Panc1 (cell line): ENCODE measurements at regions not wholly inside any gene's neighbourhood (a gene's known extent, or its start where the extent isn't known, plus 50 kb on each side); places are given as distances from the start of the nearest gene placed in this dataset.

ENCODE experiments used
- ATAC-seq: fragments of 200-7000 bp; cut with Tn5 transposase; 2 replicates; pipeline ENCODE4 v1.9.1; 2020; ENCODE audit warnings: mild to moderate bottlenecking, moderate library complexity
- BruUV-seq: library from RNA; stranded (reverse); fragments of 400-500 nt; replicated peaks from 2 replicates; lab custom pipeline; 2021; lab: Mats Ljungman, UMichigan
- CTCF ChIA-PET: fragments of 300-600 bp; sonication (Branson Sonifier 250); formaldehyde crosslinking; loops from one replicate; lab custom pipeline; 2022; ENCODE audit warnings: antibody characterized with exemption; lab: Charles Lee
- POLR2A ChIA-PET: fragments of 300-600 bp; sonication (Branson Sonifier 250); formaldehyde crosslinking; loops from one replicate; lab custom pipeline; 2022; ENCODE audit warnings: antibody characterized with exemption; lab: Charles Lee
- DNase-seq: peaks from one replicate; pipeline ENCODE4 v3.0.0-alpha.2; 2010; ENCODE audit warnings: low read depth, low spot score
- H3K27ac ChIP-seq: 2 replicates; pipeline ENCODE4 v1.5.1; 2011; ENCODE audit warnings: mild to moderate bottlenecking, low read length, inconsistent platforms
- H3K27me3 ChIP-seq: fragments of 200-500 bp; sonication (Bioruptor generic); 2 replicates; pipeline ENCODE4 v1.6.0; 2014; ENCODE audit warnings: low read length, inconsistent platforms; ENCODE audit not compliant: control insufficient read depth, insufficient read depth
- H3K36me3 ChIP-seq: fragments of 200-500 bp; sonication (Bioruptor generic); 2 replicates; pipeline ENCODE4 v1.5.1; 2014; ENCODE audit warnings: inconsistent platforms, mild to moderate bottlenecking, low read length, moderate library complexity; ENCODE audit not compliant: control insufficient read depth, insufficient read depth
- H3K4me1 ChIP-seq: 2 replicates; pipeline ENCODE4 v1.5.1; 2011; ENCODE audit warnings: inconsistent platforms, mild to moderate bottlenecking, low read length, moderate library complexity; ENCODE audit not compliant: control insufficient read depth, insufficient read depth
- H3K4me3 ChIP-seq, 2 experiments: 2 replicates each; pipeline ENCODE4 v1.5.1; 2011 to 2012; ENCODE audit warnings: low read depth in 2 of 2, low read length in 2 of 2, mild to moderate bottlenecking in 2 of 2, inconsistent platforms in 1 of 2, moderate library complexity in 1 of 2
- H3K9me3 ChIP-seq: fragments of 200-500 bp; sonication (Bioruptor generic); 2 replicates; pipeline ENCODE4 v1.5.1; 2014; ENCODE audit warnings: low read depth, mild to moderate bottlenecking, inconsistent platforms, low read length, moderate library complexity; ENCODE audit not compliant: control insufficient read depth, insufficient read depth
- CTCF ChIP-seq: fragments of 450-650 bp; IDR thresholded peaks from 2 replicates; pipeline ENCODE4 v1.5.1; 2017; ENCODE audit warnings: mild to moderate bottlenecking
- POLR2AphosphoS5 ChIP-seq: IDR thresholded peaks from 2 replicates; pipeline ENCODE4 v1.6.1; 2012; ENCODE audit warnings: mild to moderate bottlenecking, low read depth, low read length, moderate library complexity
- REST ChIP-seq, 2 experiments: IDR thresholded peaks; 2 replicates each; pipeline ENCODE4 v1.6.1; 2011 to 2012; ENCODE audit warnings: low read depth in 2 of 2, control low read depth in 1 of 2, low read length in 1 of 2, mild to moderate bottlenecking in 1 of 2, moderate library complexity in 1 of 2; ENCODE audit not compliant: insufficient read depth in 1 of 2
- SIN3A ChIP-seq: IDR thresholded peaks from 2 replicates; pipeline ENCODE4 v1.6.1; 2012; ENCODE audit warnings: low read depth, mild to moderate bottlenecking, low read length, moderate library complexity, borderline replicate concordance; ENCODE audit not compliant: insufficient read depth
- TCF7L2 ChIP-seq: IDR thresholded peaks from 2 replicates; pipeline ENCODE4 v1.6.1; 2011; ENCODE audit warnings: mild to moderate bottlenecking, low read depth, low read length, inconsistent platforms
- in situ Hi-C: cut with HindIII; loops from 2 replicates; pipeline ENCODE4 v1.10.0; 2016; ENCODE audit warnings: low sequenced_read_pairs, low pct_unique_long_range_greater_than_20kb
- intact Hi-C: fragments of 100-400 bp; cut with micrococcal nuclease; formaldehyde crosslinking; loops from one replicate; pipeline ENCODE4 v1.10.0; 2022; ENCODE audit not compliant: unreplicated experiment

- Histone ChIP-seq H3K4me1 (no peaks in the 10 kb centered on the region), H3K27ac (no peak overlapping the region), H3K27me3 (no peaks in the 10 kb centered on the region), H3K36me3 (no peaks in the 10 kb centered on the region), H3K9me3 (no peaks in the 10 kb centered on the region), H3K4me3 (no peak overlapping the region)
- intact Hi-C loops (no loop called here), in situ Hi-C loops (no loop called here)
- POLR2A ChIA-PET: interaction anchor here (0.6 kb wide), 1 partner anchor 12 kb away, joined by 3 read pairs; no protein-coding TSS in a partner anchor
- TF ChIP-seq SIN3A (no peak), REST (IDR thresholded peaks at IDR 0.05; ENCODE audit: insufficient read depth in 1 of 2, low read depth in 2 of 2, low read length in 1 of 2) (no peak), CTCF (no peak), TCF7L2 (no peak), POLR2AphosphoS5 (no peak)
- CTCF ChIA-PET: no interaction called here
- ATAC-seq (no peak), DNase-seq (no peak)
- no TSS peak for BruUV-seq
Observed at GRCh38 chr10:33710006-33710405, 375.5 kb upstream of the NRP1 start.

DNA sequence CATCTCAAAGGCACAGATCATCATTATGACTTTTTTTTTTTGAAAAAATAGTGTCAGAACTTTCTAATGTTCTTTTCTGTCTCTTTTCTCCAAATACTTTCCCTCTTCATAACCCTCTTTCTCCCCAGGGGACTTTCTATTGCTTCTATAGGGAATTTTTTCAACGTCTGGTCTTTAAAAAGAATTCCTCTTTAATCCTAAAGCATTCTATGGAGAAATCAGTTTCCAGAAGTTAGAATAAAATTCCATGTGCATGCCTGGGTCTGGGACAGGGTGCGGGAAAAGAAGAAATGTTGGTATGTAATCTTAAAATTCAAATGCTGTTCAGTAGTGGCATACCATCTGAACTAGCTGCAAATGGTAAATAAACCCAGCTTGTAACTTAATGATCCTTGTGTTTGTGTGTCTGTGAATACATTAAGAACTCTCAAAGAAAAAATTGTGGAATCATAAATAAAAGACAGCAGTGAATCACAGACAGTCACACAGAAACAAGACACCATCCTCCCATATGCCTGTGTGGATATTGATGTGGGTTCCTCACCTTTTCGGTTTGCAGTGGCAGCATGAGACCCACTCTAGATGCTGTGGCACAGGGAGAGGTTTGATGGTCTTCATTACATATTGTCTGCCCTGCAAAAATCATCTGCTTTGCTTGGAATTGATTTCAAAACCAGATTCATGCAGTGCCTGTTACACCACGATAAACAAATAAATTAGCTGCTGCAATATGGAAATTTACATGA, 374.7 kb upstream of the NRP1 start:
- in situ Hi-C loops: no loop called here
- CTCF ChIA-PET: no interaction called here
- ATAC-seq: no peak
- TF ChIP-seq TCF7L2 (no peak), SIN3A (no peak), REST (IDR thresholded peaks at IDR 0.05; ENCODE audit: insufficient read depth in 1 of 2, low read depth in 2 of 2, low read length in 1 of 2) (no peak), POLR2AphosphoS5 (no peak), CTCF (no peak)
- H3K4me1 ChIP-seq: no peaks in the 10 kb centered on the region
- H3K27me3 ChIP-seq: no peaks in the 10 kb centered on the region
- POLR2A ChIA-PET: no interaction called here
- no peak overlapping the region for H3K27ac ChIP-seq
- intact Hi-C loops: no loop called here
- BruUV-seq: no TSS peak
- no peak for DNase-seq
- no peaks in the 10 kb centered on the region for H3K9me3 ChIP-seq
- H3K4me3 ChIP-seq: no peak overlapping the region
- H3K36me3 ChIP-seq: no peaks in the 10 kb centered on the region
